DND-41 (cell line): ENCODE measurements at regions not wholly inside any gene's neighbourhood (a gene's known extent, or its start where the extent isn't known, plus 50 kb on each side); places are given as distances from the start of the nearest gene placed in this dataset.

Experiments
- ATAC-seq: fragments of 200-7000 bp; cut with Tn5 transposase; 3 replicates; pipeline ENCODE4 v1.9.1; 2021; ENCODE audit warnings: low read depth; ENCODE audit not compliant: insufficient read depth
- DNase-seq: peaks from one replicate; pipeline ENCODE4 v3.0.0-alpha.2; 2020
- H2AFZ ChIP-seq: 2 replicates; pipeline ENCODE4 v1.6.0; 2012; ENCODE audit warnings: low read depth, low read length
- H3K27ac ChIP-seq: 2 replicates; pipeline ENCODE4 v1.5.1; 2012; ENCODE audit warnings: low read length, inconsistent platforms
- H3K27me3 ChIP-seq: fragments of 200-600 bp; sonication (generic); 2 replicates; pipeline ENCODE4 v1.6.0; 2012; ENCODE audit warnings: low read length, mild to moderate bottlenecking, inconsistent platforms; ENCODE audit not compliant: insufficient read depth, poor library complexity
- H3K36me3 ChIP-seq: 2 replicates; pipeline ENCODE4 v1.5.1; 2012; ENCODE audit warnings: low read length, inconsistent platforms; ENCODE audit not compliant: insufficient read depth
- H3K4me1 ChIP-seq: 2 replicates; pipeline ENCODE4 v1.5.1; 2012; ENCODE audit warnings: mild to moderate bottlenecking, low read length; ENCODE audit not compliant: insufficient read depth
- H3K4me2 ChIP-seq: 2 replicates; pipeline ENCODE4 v1.6.0; 2012; ENCODE audit warnings: mild to moderate bottlenecking, moderate library complexity, low read length, inconsistent platforms; ENCODE audit not compliant: insufficient read depth
- H3K4me3 ChIP-seq, 2 experiments: fragments of 200-600 bp in 1 of 2; shearing (Covaris generic) in 1 of 2; 2 replicates each; pipeline ENCODE4 v1.5.1; 2012 to 2016; ENCODE audit warnings: inconsistent platforms in 2 of 2, low read length in 2 of 2, mild to moderate bottlenecking in 2 of 2, low read depth in 1 of 2, moderate library complexity in 1 of 2
- H3K79me2 ChIP-seq: 2 replicates; pipeline ENCODE4 v1.6.0; 2012; ENCODE audit warnings: low read length, inconsistent platforms; ENCODE audit not compliant: insufficient read depth
- H3K9ac ChIP-seq: 2 replicates; pipeline ENCODE4 v1.6.0; 2012; ENCODE audit warnings: low read depth, mild to moderate bottlenecking, inconsistent platforms, low read length, moderate library complexity
- H3K9me3 ChIP-seq: 2 replicates; pipeline ENCODE4 v1.5.1; 2012; ENCODE audit warnings: low read length, moderate library complexity, mild to moderate bottlenecking, inconsistent platforms; ENCODE audit not compliant: insufficient read depth, severe bottlenecking
- H4K20me1 ChIP-seq: 2 replicates; pipeline ENCODE4 v1.6.0; 2012; ENCODE audit warnings: low read length; ENCODE audit not compliant: insufficient read depth
- CTCF ChIP-seq: IDR thresholded peaks from 2 replicates; pipeline ENCODE4 v1.5.1; 2012; ENCODE audit warnings: borderline replicate concordance, low read length, moderate library complexity, mild to moderate bottlenecking; ENCODE audit not compliant: poor library complexity, severe bottlenecking; ENCODE audit errors: extremely low read depth
- EZH2 ChIP-seq: IDR thresholded peaks from 3 replicates; pipeline ENCODE4 v1.6.1; 2012; ENCODE audit warnings: borderline replicate concordance, low read depth, mild to moderate bottlenecking, moderate library complexity, low read length, inconsistent platforms; ENCODE audit not compliant: severe bottlenecking

DNA sequence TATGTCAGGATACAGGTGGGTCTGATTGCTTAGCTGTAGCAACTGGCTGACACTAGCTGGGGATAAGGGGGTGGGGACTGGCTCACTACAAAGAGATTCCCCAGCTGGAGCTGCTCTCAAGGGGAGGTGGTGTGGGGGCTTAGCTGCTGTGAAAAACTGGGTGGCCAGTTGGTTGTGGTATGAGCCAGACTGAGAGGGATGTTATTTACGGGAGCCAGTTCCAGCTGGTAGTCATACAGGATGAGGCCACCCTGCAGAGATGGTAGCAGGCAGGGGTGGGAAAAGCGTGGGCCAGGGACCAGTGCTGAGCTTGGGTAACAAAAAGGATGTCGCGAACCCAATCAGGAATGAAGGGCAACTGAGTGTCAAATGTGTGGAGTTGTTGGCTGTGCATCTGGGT, 204.0 kb upstream of the C21orf91 start:
- no peaks in the 10 kb centered on the region for H3K4me1 ChIP-seq
- ATAC-seq, result no peak
- H3K9ac ChIP-seq, result no peak overlapping the region
- no peak overlapping the region for H3K27ac ChIP-seq
- H3K36me3 ChIP-seq, result no peaks in the 10 kb centered on the region
- DNase-seq, result no peak
- H4K20me1 ChIP-seq, result no peaks in the 10 kb centered on the region
- H3K79me2 ChIP-seq, result no peaks in the 10 kb centered on the region
- no peak overlapping the region for H3K4me3 ChIP-seq
- H2AFZ ChIP-seq, result no peak overlapping the region
- H3K27me3 ChIP-seq, result no peaks in the 10 kb centered on the region
- H3K9me3 ChIP-seq, result no peaks in the 10 kb centered on the region
- TF ChIP-seq CTCF (no peak), EZH2 (no peak)
- H3K4me2 ChIP-seq, result no peak overlapping the region

DNA sequence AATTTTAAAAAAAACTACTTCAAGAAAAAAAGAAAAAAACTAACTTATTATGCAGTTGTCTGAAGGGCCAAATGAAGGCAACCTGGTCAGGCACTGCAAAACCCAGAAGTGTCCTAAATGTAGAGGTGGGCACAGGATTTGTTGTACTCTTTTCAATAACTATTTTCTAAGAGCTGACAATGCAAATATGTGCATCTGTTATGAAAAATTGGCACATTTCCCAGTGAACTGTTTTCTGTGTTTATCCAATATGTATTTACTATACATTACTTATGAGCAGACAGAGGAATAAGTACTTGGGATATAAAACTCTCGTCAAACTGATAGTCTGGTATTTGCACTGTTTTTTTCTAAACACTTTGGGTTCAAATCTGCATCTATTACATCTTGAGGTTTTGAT, 188.0 kb upstream of the C21orf91 start:
- Histone ChIP-seq H3K36me3 (no peaks in the 10 kb centered on the region), H3K9ac (no peak overlapping the region), H3K9me3 (no peaks in the 10 kb centered on the region), H3K27ac (no peak overlapping the region), H4K20me1 (no peaks in the 10 kb centered on the region), H3K4me1 (no peaks in the 10 kb centered on the region), H3K4me2 (no peak overlapping the region), H2AFZ (no peak overlapping the region), H3K79me2 (no peaks in the 10 kb centered on the region), H3K27me3 (no peaks in the 10 kb centered on the region), H3K4me3 (no peak overlapping the region)
- no peak for TF ChIP-seq EZH2
- TF ChIP-seq CTCF, result no peak
- DNase-seq, result no peak
- ATAC-seq, result no peak

DNA sequence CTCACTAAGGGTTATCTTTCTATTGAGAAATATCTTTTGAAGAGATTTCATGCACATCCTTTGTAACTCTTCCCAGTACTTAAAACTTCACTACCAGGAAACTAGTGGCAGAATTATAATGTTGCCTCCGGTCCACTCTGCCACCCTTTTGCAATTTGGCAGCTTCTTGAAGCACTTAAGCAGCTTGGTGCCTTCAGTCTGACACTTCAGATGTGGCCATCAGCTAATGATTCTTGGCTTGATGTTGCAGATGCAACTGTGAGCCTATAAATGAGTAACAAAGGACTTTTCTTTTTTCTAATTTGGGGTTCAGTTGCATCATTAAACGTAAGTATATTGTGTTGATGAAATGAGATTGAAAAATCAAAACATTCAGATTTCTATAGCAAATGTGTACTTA, 187.5 kb upstream of the C21orf91 start:
- Histone ChIP-seq H3K36me3 (no peaks in the 10 kb centered on the region), H3K9me3 (no peaks in the 10 kb centered on the region), H4K20me1 (no peaks in the 10 kb centered on the region), H3K27ac (no peak overlapping the region), H3K27me3 (no peaks in the 10 kb centered on the region), H3K4me3 (no peak overlapping the region), H3K4me2 (no peak overlapping the region), H3K4me1 (no peaks in the 10 kb centered on the region), H3K79me2 (no peaks in the 10 kb centered on the region), H2AFZ (no peak overlapping the region), H3K9ac (no peak overlapping the region)
- ATAC-seq, result no peak
- TF ChIP-seq CTCF, result no peak
- TF ChIP-seq EZH2, result no peak
- DNase-seq, result no peak

- H3K79me2 ChIP-seq, result no peaks in the 10 kb centered on the region
- no peaks in the 10 kb centered on the region for H3K4me1 ChIP-seq
- H3K27ac ChIP-seq, result no peak overlapping the region
- H3K9me3 ChIP-seq, result no peaks in the 10 kb centered on the region
- DNase-seq (no peak), ATAC-seq (no peak)
- no peak overlapping the region for H3K4me2 ChIP-seq
- H3K4me3 ChIP-seq, result no peak overlapping the region
- no peak overlapping the region for H3K9ac ChIP-seq
- TF ChIP-seq EZH2 (no peak), CTCF (no peak)
- H2AFZ ChIP-seq, result no peak overlapping the region
- H3K36me3 ChIP-seq, result no peaks in the 10 kb centered on the region
- no peaks in the 10 kb centered on the region for H4K20me1 ChIP-seq
- no peaks in the 10 kb centered on the region for H3K27me3 ChIP-seq
These were observed 183.2 kb upstream of the C21orf91 start for GRCh38 chr21:18002393-18002792.
